Ascending aorta (tissue), 2 donors: ENCODE measurements at regions not wholly inside any gene's neighbourhood (a gene's known extent, or its start where the extent isn't known, plus 50 kb on each side); places are given as distances from the start of the nearest gene placed in this dataset.

Experiments
- DNase-seq, 2 donors: peaks; one replicate each; pipeline ENCODE4 v3.0.0-alpha.2; 2019; ENCODE audit warnings: low spot score in 2 of 2
- H3K27ac ChIP-seq, 2 donors: fragments of 200-600 bp; sonication (generic); one replicate each; pipeline ENCODE4 v1.5.1; 2016 to 2017; ENCODE audit warnings: mild to moderate bottlenecking in 1 of 2
- H3K27me3 ChIP-seq: fragments of 200-600 bp; sonication (generic); one replicate; pipeline ENCODE4 v1.5.1; 2017
- H3K36me3 ChIP-seq, 2 donors: fragments of 200-600 bp; sonication (generic); one replicate each; pipeline ENCODE4 v1.5.1; 2016
- H3K4me1 ChIP-seq, 2 donors: fragments of 200-600 bp; sonication (generic); one replicate each; pipeline ENCODE4 v1.5.1; 2016 to 2017; ENCODE audit warnings: mild to moderate bottlenecking in 1 of 2
- H3K4me3 ChIP-seq, 2 donors: fragments of 200-600 bp; sonication (generic); one replicate each; pipeline ENCODE4 v1.5.1; 2016 to 2017; ENCODE audit warnings: mild to moderate bottlenecking in 1 of 2
- H3K9me3 ChIP-seq, 2 donors: fragments of 200-600 bp; sonication (generic); one replicate each; pipeline ENCODE4 v1.5.1; 2016
- CTCF ChIP-seq, 3 experiments: fragments of 200-600 bp in 2 of 3; fragments of 450-650 bp in 1 of 3; sonication (generic) in 2 of 3; IDR thresholded peaks; one replicate each; pipeline ENCODE4 v1.5.1; 2016 to 2019; ENCODE audit warnings: antibody characterized with exemption in 3 of 3, mild to moderate bottlenecking in 1 of 3, moderate library complexity in 1 of 3
- intact Hi-C: fragments of 100-400 bp; cut with DNase I; formaldehyde crosslinking; loops from one replicate; pipeline ENCODE4 v1.15.1; 2023

GRCh38 chr13:60690604-60691003, 293.6 kb downstream of the TDRD3 start:
- H3K4me3 ChIP-seq: no peak overlapping the region
- no peaks in the 10 kb centered on the region for H3K36me3 ChIP-seq
- intact Hi-C loops: no loop called here
- no peaks in the 10 kb centered on the region for H3K27me3 ChIP-seq
- no peak for TF ChIP-seq CTCF (IDR thresholded peaks at IDR 0.05)
- no peaks in the 10 kb centered on the region for H3K4me1 ChIP-seq
- no peak overlapping the region for H3K27ac ChIP-seq
- DNase-seq: no peak
- H3K9me3 ChIP-seq: no peaks in the 10 kb centered on the region

GRCh38 chr13:60689571-60689970, 292.6 kb downstream of the TDRD3 start:
- Histone ChIP-seq H3K4me1 (no peaks in the 10 kb centered on the region), H3K9me3 (no peaks in the 10 kb centered on the region), H3K27me3 (no peaks in the 10 kb centered on the region), H3K27ac (no peak overlapping the region), H3K36me3 (no peaks in the 10 kb centered on the region), H3K4me3 (no peak overlapping the region)
- no peak for TF ChIP-seq CTCF (IDR thresholded peaks at IDR 0.05)
- DNase-seq: no peak
- intact Hi-C loops: no loop called here

- H3K36me3 ChIP-seq: no peaks in the 10 kb centered on the region
- no peak for DNase-seq
- no peak for TF ChIP-seq CTCF (IDR thresholded peaks at IDR 0.05)
- no peak overlapping the region for H3K4me3 ChIP-seq
- intact Hi-C loops: no loop called here
- no peaks in the 10 kb centered on the region for H3K4me1 ChIP-seq
- H3K27ac ChIP-seq: no peak overlapping the region
- H3K27me3 ChIP-seq: no peaks in the 10 kb centered on the region
- H3K9me3 ChIP-seq: no peaks in the 10 kb centered on the region
Observed at GRCh38 chr13:60689076-60689475, 292.1 kb downstream of the TDRD3 start.

GRCh38 chr13:60679928-60680694, 283.1 kb downstream of the TDRD3 start:
- Histone ChIP-seq H3K36me3 (no peaks in the 10 kb centered on the region), H3K27ac (no peak overlapping the region), H3K4me1 (no peaks in the 10 kb centered on the region), H3K27me3 (no peaks in the 10 kb centered on the region), H3K4me3 (no peak overlapping the region), H3K9me3 (no peaks in the 10 kb centered on the region)
- intact Hi-C loops: no loop called here
- TF ChIP-seq CTCF (IDR thresholded peaks at IDR 0.05): no peak
- DNase-seq: no peak

GRCh38 chr13:60679131-60679530, 282.1 kb downstream of the TDRD3 start:
- no peak overlapping the region for H3K4me3 ChIP-seq
- no peak for TF ChIP-seq CTCF (IDR thresholded peaks at IDR 0.05)
- no peaks in the 10 kb centered on the region for H3K27me3 ChIP-seq
- H3K27ac ChIP-seq: no peak overlapping the region
- no peaks in the 10 kb centered on the region for H3K9me3 ChIP-seq
- no peaks in the 10 kb centered on the region for H3K4me1 ChIP-seq
- H3K36me3 ChIP-seq: no peaks in the 10 kb centered on the region
- intact Hi-C loops: no loop called here
- no peak for DNase-seq

GRCh38 chr13:60671386-60671785, 274.4 kb downstream of the TDRD3 start:
- no peak for DNase-seq
- TF ChIP-seq CTCF (IDR thresholded peaks at IDR 0.05): no peak
- Histone ChIP-seq H3K4me1 (no peaks in the 10 kb centered on the region), H3K9me3 (peaks cover 0 to 14% of the 10 kb centered on the region in 2 donors), H3K36me3 (no peaks in the 10 kb centered on the region), H3K27ac (no peak overlapping the region), H3K27me3 (no peaks in the 10 kb centered on the region), H3K4me3 (no peak overlapping the region)
- intact Hi-C loops: no loop called here
